Mucosa of gallbladder (tissue), 1 donor: ENCODE measurements at regions not wholly inside any gene's neighbourhood (a gene's known extent, or its start where the extent isn't known, plus 50 kb on each side); places are given as distances from the start of the nearest gene placed in this dataset.
"Not testable (repeated sequence)": the region's sequence is repeated elsewhere in the genome, so short reads cannot be mapped to it uniquely, and the experiment has no call there.

Experiments
- DNase-seq: peaks from one replicate; pipeline ENCODE4 v3.0.0-alpha.2; 2020; ENCODE audit warnings: low spot score
- donor health status: DM: no; HTN: no; CAD: no.

GRCh38 chr3:152581951-152582350, 253.0 kb upstream of the P2RY1 start:
- DNase-seq: no peak

DNA sequence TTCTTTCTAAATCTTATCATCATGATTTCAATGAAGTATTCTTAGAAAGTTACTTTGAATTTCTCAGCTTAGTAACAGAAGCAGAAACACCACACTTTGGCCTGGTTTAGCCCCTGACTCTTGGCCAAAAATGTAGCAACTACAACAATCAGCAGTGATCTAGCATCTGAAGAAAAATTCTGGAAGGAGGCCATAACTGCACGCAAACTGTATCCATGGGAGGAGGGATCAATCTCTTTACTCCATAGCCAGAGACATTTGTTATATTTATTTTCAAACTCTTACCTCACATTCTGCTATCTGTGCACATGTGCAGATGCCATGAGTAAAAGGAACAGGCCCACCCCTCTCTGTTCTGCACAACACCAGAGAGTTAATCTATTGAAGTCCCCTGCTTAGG, 251.0 kb upstream of the P2RY1 start:
- DNase-seq: no peak

- DNase-seq: no peak
These were observed 248.0 kb upstream of the P2RY1 start for GRCh38 chr3:152586974-152587373.

DNA sequence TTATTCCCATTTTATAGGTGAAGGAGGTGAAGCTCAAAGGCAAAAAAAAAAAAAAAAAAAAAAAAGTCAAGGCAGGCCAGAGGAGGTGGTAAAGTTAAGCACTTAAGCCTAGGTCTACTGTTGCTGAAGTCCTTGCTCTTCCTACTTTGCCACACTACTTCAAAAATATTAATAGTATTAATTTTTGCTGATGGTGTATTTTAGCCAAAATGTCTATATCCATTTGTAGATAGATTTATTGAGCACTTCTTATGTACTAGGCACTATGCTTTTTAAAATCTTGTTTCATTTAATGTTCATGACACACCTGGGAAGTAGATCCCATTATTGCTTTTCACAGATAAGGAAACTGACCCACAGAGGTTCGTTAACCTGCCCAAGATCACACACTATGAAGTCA, 247.1 kb upstream of the P2RY1 start:
- DNase-seq: no peak

GRCh38 chr3:152589644-152590043, 245.3 kb upstream of the P2RY1 start:
- no peak for DNase-seq

DNA sequence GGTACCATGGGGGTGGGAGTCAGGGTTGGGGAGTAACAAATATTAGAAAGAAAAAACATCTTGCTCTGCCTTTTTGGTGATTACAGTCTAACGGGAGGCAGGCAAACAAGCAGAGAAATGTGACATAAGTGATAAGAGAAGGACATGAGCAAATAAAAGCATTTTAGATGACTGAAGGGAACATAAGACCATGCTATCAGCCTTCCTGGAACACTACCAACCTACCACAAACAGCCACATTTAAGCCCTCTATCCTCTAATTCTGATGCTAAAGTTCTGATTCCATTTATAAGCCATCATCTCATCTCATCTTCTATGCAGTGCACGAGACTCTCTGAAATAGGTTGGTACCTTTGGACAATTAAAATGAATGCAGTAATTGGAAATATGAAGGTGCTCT, 243.4 kb upstream of the P2RY1 start:
- DNase-seq: no peak

DNA sequence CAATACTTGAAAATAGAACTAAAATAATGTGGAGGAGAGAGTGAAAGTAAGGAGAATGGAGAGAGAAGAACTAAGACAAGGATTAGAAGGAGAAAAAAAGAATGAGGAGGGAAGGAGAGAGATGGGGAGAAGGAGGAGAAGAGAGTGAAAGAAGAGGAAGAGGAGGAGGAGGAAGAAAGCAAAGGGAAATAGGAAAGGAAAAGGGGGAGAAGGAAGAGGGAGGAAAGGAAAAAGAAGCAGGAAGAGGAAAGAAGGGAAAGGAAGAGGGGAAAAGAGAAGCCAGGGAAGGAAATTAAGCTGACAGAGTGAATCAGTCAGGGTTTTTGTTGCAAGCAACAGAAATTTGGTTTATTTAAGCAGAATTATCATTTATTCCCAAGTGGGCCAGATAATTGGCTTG, 241.7 kb upstream of the P2RY1 start:
- no peak for DNase-seq

GRCh38 chr3:152595975-152596821, 238.7 kb upstream of the P2RY1 start:
- peak; percentile 84 for DNase-seq

- DNase-seq: not testable (repeated sequence)
These were observed 238.1 kb upstream of the P2RY1 start for GRCh38 chr3:152596832-152597231.

- DNase-seq: no peak
These were observed 228.8 kb upstream of the P2RY1 start for GRCh38 chr3:152606146-152606545.

GRCh38 chr3:152607179-152607578, 227.8 kb upstream of the P2RY1 start:
- no peak for DNase-seq

GRCh38 chr3:152608696-152609594, 226.0 kb upstream of the P2RY1 start:
- DNase-seq: no peak

GRCh38 chr3:152609891-152610290, 225.0 kb upstream of the P2RY1 start:
- DNase-seq: no peak

DNA sequence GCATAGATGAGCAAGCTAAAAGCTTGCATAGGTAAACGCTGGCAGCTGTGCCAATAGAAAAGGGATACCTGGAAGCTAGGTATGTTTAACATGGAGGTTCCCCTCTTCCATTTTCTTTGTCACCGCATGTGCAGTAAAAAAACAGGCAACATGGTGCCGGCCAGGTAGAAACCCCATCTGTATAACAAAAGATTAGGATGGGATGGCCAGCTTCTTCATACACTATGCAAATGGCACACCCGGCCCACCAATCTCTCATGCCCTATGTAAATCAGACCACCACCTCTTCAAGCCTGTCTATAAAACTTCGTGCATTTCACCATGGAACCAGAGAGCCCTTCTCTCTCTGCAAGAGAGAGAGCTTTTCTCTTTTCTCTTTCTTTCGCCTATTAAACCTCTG, 224.3 kb upstream of the P2RY1 start:
- no peak for DNase-seq

GRCh38 chr3:152611905-152612304, 223.0 kb upstream of the P2RY1 start:
- no peak for DNase-seq

DNA sequence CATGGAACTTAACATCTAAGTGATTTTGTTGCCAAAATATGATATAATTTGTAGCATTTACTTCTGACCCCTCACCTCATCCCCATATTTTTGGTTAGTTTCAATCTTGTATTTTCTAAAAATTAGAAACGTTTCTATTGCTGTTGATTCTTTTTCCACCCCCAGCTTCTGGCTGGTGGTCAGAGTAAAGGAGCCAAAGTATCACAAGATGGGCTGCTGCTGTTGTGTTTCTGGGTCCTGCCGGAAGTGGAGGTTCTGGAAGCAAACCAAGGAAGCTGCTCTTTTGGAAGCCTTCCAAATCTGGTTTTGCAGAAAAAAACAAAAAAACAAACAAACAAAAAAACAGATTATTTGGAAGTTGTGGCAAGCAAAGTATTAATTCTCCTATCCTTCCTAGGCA, 221.1 kb upstream of the P2RY1 start:
- DNase-seq: no peak

- no peak for DNase-seq
These were observed 219.2 kb upstream of the P2RY1 start for GRCh38 chr3:152615681-152616080.

- no peak for DNase-seq
These were observed 217.3 kb upstream of the P2RY1 start for GRCh38 chr3:152617609-152618008.

- DNase-seq: no peak
These were observed 216.4 kb upstream of the P2RY1 start for GRCh38 chr3:152618529-152618928.

DNA sequence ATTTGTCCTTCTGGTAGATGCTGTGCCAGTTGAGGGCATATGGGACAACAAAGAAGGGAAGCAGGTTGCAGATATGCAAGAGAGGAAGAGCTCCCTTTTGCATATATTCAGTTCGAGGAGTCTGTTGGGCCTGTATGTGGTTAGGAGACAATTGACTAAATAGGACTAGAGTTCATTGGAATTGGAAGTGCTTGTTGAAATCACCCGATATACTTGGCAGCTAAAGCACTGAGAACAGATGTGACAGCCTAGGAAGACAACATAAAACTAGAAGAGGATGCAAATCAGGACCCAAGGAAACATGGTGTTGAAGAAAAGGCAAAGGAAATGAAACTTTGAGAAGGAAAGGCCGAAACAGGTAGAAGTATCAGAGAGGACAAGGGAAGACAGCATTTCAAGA, 215.2 kb upstream of the P2RY1 start:
- no peak for DNase-seq

GRCh38 chr3:152620395-152620794, 214.5 kb upstream of the P2RY1 start:
- no peak for DNase-seq

DNA sequence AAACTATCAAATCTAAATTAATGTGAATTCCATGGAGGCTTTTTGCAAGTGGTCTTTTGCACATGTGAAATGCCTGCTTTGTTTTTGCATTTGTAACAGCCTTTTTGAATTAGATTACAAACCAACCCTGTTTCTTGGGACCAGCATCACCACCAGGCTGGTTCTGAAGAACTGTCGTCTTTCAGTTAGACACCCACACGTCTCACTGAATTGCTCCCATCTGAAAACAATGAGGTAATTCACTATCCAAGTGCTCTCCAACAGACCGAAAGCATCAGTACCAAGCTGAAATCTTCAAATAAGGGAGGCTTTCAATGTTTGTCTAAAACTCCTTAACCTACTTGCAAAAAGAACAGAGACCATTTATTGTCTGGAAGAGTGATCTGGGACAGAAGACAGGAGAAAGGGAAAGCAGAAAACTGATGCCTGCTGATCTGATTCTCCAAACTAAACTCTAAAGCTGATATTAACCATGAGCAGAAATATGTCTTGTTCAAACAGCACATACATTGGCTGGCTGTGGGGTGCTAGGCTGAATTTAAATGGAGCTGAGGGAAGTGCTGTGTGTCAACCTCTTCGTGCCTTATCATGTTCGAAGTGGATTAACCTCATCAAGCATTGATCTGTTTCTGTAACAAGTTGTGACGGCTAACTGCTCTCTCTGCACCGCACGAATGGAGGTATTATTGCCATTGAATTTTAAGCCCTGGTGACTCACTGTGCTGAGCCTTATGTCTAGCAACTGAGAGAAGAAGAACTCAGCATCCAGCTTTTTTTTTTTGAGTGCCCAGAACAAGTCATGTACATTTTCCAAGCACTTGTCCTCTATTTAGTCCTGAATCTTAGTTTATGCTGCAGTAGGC, 213.7 kb upstream of the P2RY1 start:
- DNase-seq: no peak
